NCI-H345 treated with DMSO at 0.1 percent for 48 hours (cell line): ENCODE measurements at regions not wholly inside any gene's neighbourhood (a gene's known extent, or its start where the extent isn't known, plus 50 kb on each side); places are given as distances from the start of the nearest gene placed in this dataset.
"Not testable (repeated sequence)": the region's sequence is repeated elsewhere in the genome, so short reads cannot be mapped to it uniquely, and the experiment has no call there.

Experiments
- DNase-seq: peaks from one replicate; lab custom pipeline; 2025; ENCODE audit not compliant: unreplicated experiment; lab: John Stamatoyannopoulos, UW

- DNase-seq, result no peak
Observed at GRCh38 chr6:3529232-3529631, 72.4 kb upstream of the SLC22A23 start.

- DNase-seq, result not testable (repeated sequence)
Observed at GRCh38 chr6:3528081-3528671, 71.3 kb upstream of the SLC22A23 start.

GRCh38 chr6:3527651-3527977, 70.8 kb upstream of the SLC22A23 start:
- no peak for DNase-seq

- no peak for DNase-seq
Observed at GRCh38 chr6:3526962-3527650, 70.3 kb upstream of the SLC22A23 start.

GRCh38 chr6:3525915-3526314, 69.1 kb upstream of the SLC22A23 start:
- DNase-seq, result no peak

- no peak for DNase-seq
Observed at GRCh38 chr6:3524456-3524855, 67.6 kb upstream of the SLC22A23 start.

GRCh38 chr6:3523966-3524365, 67.1 kb upstream of the SLC22A23 start:
- no peak for DNase-seq

GRCh38 chr6:3523271-3523670, 66.4 kb upstream of the SLC22A23 start:
- no peak for DNase-seq

GRCh38 chr6:3522561-3523260, 65.9 kb upstream of the SLC22A23 start:
- DNase-seq, result no peak

GRCh38 chr6:3520281-3521230, 63.7 kb upstream of the SLC22A23 start:
- DNase-seq, result no peak

GRCh38 chr6:3518356-3519190, 61.7 kb upstream of the SLC22A23 start:
- DNase-seq, result no peak

GRCh38 chr6:3517350-3517749, 60.5 kb upstream of the SLC22A23 start:
- DNase-seq, result no peak

GRCh38 chr6:3516092-3516491, 59.2 kb upstream of the SLC22A23 start:
- no peak for DNase-seq

GRCh38 chr6:3515669-3516068, 58.8 kb upstream of the SLC22A23 start:
- DNase-seq, result no peak

- DNase-seq, result no peak
Observed at GRCh38 chr6:3513416-3513815, 56.6 kb upstream of the SLC22A23 start.

GRCh38 chr6:3512832-3513231, 56.0 kb upstream of the SLC22A23 start:
- no peak for DNase-seq

GRCh38 chr6:3510617-3511016, 53.8 kb upstream of the SLC22A23 start:
- no peak for DNase-seq

GRCh38 chr6:3510178-3510577, 53.3 kb upstream of the SLC22A23 start:
- no peak for DNase-seq

- DNase-seq, result no peak
Observed at GRCh38 chr6:3509336-3509735, 52.5 kb upstream of the SLC22A23 start.

GRCh38 chr6:3506751-3507383, 50.0 kb upstream of the SLC22A23 start:
- no peak for DNase-seq
